GM21447 (cell line): ENCODE measurements at regions not wholly inside any gene's neighbourhood (a gene's known extent, or its start where the extent isn't known, plus 50 kb on each side); places are given as distances from the start of the nearest gene placed in this dataset.
"Not testable (repeated sequence)": the region's sequence is repeated elsewhere in the genome, so short reads cannot be mapped to it uniquely, and the experiment has no call there.

Source experiments
- ATAC-seq: cut with Tn5 transposase; IDR thresholded peaks from one replicate; pipeline ENCODE4 v1.9.1; 2021; ENCODE audit not compliant: unreplicated experiment

DNA sequence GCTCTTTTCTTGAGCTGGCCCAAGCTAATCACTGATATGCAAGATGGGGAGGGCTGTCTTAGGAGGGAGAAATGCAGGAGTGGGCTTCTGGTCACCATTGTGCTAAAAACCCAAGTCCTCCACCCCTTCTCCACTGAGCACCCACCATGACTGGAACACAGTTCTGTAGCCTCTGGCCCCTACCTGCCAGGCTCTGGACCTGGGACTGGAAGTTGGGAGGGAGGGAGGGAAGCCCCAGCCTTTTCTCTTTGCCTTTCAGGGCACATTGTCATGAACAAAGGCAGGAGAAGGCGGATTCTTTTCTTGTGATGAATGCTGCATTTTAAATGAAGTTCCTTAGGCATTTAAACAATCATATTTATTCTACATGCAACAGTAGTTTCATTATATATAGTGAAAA lies 559.1 kb upstream of the TRPC7 start:
- ATAC-seq: no peak

DNA sequence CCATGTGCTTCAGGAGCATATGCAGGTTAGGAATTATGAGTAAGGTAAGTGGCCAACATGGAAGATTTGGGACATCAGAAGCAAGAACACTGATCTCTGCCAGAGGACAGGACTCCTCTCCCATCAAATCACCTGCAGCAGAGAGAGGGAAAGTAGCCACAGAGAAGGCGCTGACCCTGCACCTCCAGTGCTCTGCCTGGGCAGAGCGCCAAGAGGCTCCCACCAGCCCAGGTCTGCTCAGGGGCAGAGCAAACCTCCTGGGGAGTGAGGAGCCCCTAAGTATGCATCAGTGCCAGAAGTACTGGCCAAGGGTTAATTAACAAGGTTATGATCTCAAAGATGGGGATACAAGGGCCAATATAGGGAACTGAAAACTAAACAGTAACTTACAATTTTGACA lies 545.3 kb upstream of the TRPC7 start:
- no peak for ATAC-seq

GRCh38 chr5:136909906-136910305 lies 544.6 kb upstream of the TRPC7 start:
- no peak for ATAC-seq

GRCh38 chr5:136907371-136907770 lies 542.0 kb upstream of the TRPC7 start:
- no peak for ATAC-seq

- ATAC-seq: no peak
These were observed 541.2 kb upstream of the TRPC7 start for GRCh38 chr5:136906545-136906944.

DNA sequence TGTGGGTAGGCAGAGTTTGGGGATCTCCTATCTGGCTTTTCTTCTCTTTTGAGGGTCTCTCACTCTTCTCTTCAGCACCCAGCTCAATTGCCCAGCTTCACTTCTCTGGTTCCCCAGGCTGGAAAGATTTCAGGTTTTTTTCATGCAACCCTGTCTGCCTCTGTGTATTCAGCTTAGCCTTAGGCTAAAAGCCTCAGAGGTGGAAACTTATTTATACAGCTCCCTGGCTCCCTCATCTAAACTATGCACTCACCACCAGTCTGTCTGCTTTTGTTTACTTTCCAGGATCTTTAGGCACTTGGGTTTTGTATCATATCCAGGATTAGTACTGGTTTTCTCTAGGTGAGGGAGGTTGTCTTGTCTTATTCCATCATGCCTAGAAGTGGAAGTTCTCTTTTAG lies 540.2 kb upstream of the TRPC7 start:
- ATAC-seq: no peak

GRCh38 chr5:136894070-136894469 lies 528.7 kb upstream of the TRPC7 start:
- ATAC-seq: no peak

GRCh38 chr5:136892000-136892399 lies 526.7 kb upstream of the TRPC7 start:
- ATAC-seq: no peak

GRCh38 chr5:136891175-136891972 lies 526.0 kb upstream of the TRPC7 start:
- no peak for ATAC-seq

- no peak for ATAC-seq
These were observed 525.2 kb upstream of the TRPC7 start for GRCh38 chr5:136890431-136891148.

- no peak for ATAC-seq
These were observed 521.3 kb upstream of the TRPC7 start for GRCh38 chr5:136886608-136887007.

DNA sequence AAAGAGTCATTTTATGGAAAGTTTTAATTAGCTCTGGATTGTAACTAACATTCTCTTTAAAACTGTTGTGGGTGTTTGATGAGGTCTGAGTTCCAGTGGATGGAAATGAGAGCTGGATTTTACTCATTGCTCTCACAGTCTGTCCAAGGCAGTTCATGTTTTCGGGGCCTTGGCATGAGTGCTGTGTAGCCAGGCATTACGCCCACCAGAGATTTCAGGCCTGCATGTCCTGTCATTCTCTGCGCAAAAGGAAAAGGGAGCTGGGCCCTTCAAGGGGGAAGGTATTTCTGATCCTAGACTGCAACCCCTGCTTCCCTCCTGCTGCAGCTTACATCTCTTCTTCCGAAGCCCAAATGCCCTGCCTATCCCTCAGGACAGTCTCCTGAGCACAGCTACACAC lies 499.6 kb upstream of the TRPC7 start:
- ATAC-seq: no peak

DNA sequence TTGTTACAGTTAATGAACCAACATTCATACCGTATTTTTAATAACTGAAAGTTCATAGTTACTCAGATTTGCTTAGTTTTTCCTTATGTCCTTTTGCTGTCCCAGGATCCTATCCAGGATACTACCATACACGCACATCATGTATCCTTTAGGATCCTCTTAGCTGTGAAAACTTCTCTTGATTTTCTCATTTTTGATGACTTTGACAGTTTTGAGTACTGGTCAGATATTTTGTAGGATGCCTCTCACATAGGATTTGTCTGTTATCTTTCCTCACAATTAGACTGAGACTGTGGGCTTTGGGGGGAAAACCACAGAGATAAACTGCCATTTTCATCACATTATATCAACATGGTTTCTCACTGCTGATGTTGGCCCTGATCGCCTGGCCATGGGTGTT lies 491.3 kb upstream of the TRPC7 start:
- ATAC-seq: no peak

DNA sequence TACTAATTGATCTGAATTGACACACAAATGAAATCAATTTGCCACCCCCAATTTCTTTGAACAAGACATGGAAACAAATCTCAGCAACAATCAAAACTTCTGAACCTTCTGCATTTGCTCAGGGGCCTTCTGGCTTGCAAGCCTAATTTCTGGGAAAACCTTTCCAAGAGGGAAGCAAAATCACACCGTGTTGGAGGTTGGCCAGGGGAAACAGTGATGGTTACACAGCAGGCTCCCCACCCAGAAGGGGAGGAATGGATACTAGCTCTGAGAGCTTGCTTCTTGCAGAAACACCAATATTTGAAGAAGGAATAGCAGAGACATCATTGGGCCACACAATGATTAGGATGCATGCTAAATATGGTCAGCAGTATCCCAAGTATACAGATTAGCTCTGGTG lies 488.6 kb upstream of the TRPC7 start:
- no peak for ATAC-seq

DNA sequence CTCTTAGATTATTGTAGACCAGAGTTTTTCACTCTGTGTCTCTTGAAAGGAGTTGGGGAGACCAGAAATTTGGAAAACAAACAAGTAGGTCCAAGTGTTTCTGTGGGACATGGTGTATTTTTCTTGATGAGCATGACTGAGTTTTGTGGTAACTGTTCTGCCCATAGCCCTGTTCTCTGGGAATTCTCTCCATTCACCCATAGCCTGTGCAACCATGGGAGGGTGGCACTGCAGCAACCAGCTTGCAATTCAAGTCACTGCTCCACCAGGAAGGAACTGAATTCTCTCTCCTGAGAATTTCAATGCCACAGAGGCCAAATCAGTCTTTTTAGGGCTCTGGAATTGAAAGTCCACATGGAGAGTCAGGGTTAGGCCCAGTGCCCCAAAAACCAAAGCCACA lies 475.3 kb upstream of the TRPC7 start:
- ATAC-seq: no peak

GRCh38 chr5:136836093-136836492 lies 470.7 kb upstream of the TRPC7 start:
- ATAC-seq: no peak

DNA sequence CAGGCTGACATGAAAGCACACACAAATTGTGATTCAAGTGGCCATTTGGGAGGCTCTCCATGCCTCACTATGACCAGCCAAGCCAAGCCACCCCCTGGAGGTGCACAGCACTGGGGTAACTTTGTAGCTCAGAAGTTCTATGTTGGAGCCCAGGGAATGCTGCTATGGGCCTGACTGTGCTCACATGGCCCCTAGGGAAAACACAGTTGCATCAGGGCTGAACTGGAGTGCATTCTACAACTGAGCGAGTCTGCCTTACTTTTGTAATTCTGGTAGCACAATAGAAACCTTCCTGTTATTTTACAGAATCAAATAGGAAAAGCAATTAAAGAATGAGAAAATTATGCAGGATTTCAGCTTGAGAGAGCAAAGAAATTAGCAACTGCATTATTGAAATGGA lies 455.5 kb upstream of the TRPC7 start:
- ATAC-seq: no peak

- no peak for ATAC-seq
These were observed 454.4 kb upstream of the TRPC7 start for GRCh38 chr5:136819526-136820302.

DNA sequence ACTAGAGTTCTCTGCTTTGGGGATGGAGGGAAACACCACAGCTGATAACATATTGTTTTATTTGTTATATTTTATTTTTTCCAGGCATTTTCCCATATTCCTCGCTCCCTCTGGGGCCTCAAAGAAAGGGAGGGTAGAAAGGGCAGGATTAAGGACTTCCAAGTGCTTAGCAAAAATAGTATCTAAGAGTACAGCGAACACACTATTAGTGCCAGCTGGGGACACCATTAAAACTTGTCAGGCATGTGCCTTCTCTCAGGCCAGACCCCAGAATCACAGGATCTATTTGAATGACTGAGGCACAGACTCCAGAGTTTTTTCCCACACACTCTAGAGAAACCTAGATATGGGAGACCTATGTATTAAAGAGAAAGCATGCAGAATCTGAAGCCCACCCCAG lies 451.0 kb upstream of the TRPC7 start:
- no peak for ATAC-seq

DNA sequence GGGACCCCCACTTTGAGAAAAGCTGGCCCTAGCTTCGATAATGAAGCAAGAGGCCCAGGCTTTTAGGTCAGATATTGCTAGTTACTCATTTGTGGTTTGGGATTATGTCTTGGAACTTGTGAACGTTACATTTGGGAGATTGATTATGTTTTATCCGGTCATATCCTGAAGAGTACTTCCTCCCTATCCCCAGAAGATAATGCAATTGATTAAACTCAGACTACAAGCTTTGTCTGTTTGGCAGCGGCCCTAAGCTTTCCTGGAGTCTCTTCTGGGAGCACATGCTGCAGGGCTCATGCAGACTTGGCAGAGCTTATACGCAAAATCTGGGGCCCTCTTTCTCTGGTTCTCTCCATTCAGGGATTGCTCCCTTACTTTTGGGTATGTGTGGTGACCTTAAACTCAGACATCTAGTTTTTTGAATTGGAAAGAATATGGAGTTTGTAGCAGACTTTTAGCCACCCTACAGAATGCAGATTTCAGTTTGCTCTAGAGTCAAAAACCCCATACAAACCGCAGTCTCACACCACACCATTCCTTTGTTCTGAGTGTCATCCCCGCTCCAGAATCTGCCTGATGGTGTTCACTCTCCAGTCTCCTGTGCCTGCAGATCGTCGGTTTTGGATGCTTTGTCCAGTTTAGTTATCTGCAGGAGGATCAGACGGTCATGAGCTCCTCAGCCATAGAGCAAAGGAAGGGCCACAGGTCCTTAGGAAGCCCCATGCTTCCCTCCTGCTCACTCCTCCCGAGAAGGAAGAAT lies 449.5 kb upstream of the TRPC7 start:
- no peak for ATAC-seq

GRCh38 chr5:136812270-136812669 lies 446.9 kb upstream of the TRPC7 start:
- ATAC-seq: not testable (repeated sequence)
